ENCODE measurements at regions not wholly inside any gene's neighbourhood (a gene's known extent, or its start where the extent isn't known, plus 50 kb on each side); places are given as distances from the start of the nearest gene placed in this dataset.
"Not testable (repeated sequence)": the region's sequence is repeated elsewhere in the genome, so short reads cannot be mapped to it uniquely, and the experiment has no call there.

DNA sequence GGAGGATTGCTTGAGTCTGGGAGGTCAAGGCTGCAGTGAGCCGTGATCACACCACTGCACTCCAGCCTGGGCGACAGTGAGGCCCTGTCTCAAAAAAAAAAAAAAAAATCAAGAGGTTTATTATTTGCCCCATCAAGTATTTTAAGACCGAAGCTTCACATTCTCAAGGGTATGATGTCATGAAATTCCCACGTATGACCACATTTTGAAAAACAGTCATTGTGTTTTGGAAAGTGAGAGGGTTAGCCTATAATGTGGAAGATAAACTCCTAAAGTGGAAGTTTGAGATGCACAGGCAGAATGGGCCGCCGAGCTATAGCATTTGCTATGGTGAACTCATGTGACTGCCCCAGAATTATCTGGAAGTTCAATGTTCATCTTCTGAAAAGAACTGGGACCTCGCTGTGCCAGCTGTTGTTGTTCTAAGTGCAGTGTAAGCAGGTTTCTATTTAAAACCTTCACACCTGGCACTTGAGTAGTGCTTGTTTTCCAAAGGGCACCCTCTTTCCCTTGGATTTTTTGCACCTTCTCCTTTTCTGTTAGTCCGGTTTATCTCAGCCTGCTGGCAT is 96.9 kb upstream of the SLC25A33 start:
- DNase-seq, result no peak

GRCh38 chr1:9442986-9443385 is 96.3 kb upstream of the SLC25A33 start:
- no peak for DNase-seq

- DNase-seq, result no peak
These were observed 95.3 kb upstream of the SLC25A33 start for GRCh38 chr1:9443913-9444445.

DNA sequence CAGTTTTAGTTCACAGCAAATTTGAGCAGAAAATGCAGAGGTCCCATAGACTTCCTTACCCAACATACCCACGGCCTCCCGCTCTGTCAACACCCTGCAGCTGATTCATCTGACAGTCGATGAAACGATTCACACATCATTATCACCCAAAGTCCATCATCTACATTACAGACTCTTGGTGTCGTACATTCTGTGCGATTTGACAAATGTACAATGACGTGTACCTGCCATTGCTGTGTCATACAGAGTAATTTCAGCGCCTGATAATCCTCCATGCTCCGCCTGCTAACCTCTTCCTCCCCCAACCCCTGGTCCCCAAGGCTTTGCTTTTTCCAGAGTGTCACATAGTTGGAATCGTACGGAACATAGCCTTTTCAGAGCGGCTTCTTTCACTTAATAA is 94.7 kb upstream of the SLC25A33 start:
- no peak for DNase-seq

DNA sequence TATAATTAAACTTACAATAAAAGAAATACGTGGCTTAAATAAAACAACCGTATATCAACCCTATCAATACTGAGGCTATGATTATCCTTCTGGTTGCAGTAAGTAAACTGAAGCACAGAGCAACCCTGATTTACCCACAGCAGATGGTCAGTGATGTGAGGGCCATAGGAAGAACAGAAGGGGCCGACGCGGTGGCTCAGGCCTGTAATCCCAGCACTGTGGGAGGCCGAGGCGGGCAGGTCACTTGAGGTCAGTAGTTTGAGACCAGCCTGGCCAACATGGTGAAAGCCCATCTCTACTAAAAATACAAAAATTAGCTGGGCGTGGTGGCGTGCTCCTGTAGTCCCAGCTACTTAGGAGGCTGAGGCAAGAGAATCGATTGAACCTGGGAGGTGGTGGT is 94.2 kb upstream of the SLC25A33 start:
- DNase-seq, result not testable (repeated sequence)

GRCh38 chr1:9447215-9447960 is 91.9 kb upstream of the SLC25A33 start:
- DNase-seq, result no peak

DNA sequence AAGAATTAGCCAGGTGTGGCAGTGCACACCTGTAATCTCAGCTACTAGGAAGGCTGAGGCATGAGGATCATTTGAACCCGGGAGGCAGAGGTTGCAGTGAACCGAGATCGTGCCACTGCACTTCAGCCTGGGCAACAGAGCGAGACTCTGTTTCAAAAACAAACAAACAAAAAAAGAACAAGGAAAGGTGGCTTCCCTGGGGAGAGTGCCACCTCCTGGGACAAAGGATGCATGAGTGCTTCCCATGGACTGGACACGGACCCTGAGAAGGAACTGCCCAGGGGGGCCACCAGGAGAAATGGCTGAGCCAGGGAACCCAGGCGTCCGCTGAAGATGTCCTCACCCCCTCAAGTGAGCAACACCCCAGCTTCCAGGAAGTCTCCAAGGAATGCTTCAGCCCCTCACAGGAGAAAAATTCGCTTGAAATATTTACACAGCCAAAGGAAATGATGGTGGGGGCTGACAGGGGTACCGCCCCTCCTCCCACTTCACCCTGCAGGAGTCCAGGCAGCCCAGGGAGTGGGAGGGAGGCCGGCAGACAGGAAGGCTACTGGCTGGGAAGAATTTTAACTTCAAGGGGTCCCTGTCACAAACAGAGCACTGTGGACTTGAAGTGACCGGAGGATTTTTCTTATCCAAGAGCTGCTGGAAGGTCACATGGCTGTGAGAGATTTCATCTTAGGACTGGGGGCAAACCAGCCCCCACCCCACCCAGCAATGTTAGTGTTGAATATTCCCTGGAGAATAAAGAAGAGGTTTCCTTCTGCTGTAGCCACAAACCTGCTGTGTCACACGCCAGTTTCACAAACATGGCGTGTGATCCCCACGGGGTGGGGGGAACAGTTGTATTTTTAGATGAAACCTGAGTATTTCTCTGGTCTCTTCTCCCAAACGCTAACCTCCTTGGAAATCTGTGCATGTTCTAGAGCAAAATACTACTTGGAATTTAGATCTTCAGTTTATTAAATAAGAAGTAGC is 90.8 kb upstream of the SLC25A33 start:
- DNase-seq, result no peak

DNA sequence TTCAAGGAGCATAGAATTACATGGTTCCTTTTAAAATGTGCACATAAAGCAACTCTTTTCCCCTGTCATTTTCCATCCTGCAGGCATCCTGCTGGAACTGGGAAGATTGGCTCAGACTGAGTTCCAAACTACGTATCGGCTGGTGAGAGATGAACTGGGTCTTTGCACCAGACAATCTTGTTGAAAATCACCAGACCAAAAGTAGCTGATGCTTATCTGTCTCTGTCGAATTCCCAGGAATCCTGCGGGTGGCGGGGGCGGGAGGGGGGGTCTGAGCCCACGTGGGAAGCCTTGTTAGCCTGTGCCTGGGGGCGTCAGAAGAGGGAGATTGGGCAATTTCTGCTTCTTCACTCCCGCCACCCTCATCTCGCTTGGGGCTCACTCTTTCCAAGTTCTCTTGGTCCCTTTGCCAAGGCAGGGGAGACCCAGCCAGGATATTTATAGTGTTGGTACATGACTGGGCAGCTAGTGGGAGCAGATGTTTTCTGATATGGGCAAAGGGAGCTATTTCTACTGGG is 90.1 kb upstream of the SLC25A33 start:
- DNase-seq, result no peak

- no peak for DNase-seq
These were observed 89.1 kb upstream of the SLC25A33 start for GRCh38 chr1:9449976-9450696.

GRCh38 chr1:9451081-9451480 is 88.2 kb upstream of the SLC25A33 start:
- no peak for DNase-seq

DNA sequence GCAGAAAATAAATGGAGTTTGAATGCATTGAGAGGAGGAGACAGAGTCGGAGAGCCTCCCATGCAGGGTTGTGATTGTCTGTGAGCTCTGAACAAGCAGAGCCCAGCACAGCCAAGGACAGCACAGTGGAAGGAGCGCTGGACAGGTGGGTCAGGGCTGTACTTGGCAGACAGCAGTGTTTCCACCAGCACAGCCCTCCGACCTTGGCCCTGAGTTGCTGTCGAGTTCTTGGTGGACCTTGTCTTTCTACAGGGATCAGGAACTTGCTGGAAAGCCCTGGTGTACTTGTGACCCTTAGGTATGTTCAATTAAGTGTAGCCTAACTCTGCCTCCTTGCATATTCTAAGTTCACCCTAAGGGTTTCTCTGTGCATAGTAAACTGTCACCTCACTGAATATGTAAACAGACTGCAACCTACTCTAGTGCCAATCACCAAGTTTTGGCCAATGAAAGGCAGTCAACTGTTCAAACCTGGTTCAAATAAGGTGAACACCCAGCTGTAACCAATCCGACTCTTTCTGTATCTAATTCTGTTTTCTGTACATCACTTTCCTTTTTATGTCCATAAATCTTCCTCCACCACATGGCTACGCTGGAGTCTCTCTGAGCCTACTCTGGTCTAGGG is 86.6 kb upstream of the SLC25A33 start:
- DNase-seq, result no peak

- no peak for DNase-seq
These were observed 85.9 kb upstream of the SLC25A33 start for GRCh38 chr1:9453375-9453774.

DNA sequence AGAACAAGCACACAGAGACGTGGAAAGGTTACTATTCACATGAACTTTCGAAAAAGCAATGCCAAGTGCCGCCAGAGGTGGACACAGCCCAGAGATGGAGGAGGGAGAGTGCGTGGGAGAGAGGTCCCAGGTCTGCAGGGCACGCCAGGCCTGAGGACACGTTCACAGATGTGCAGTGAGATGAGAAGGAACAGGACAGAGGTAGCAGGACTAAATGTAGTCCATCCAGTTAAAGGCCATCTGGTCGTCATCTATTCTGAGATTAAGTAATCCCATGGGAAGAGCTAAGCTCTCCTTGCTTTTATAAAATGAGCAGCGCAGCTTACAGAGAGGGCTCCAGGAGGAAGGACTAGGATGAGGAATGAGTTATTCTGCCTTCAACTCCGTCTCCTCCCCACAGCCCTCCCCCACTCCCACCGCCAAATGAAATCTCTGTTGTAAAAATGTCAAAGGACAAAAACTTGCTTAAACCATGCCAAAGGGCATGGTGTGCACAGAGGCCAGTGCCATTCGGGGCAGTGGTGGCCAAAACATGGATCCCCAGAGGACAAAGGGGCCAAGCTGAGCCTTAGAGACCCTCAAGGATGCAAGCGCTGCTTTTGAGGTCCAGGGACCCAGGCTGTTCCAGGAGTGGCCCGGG is 85.4 kb upstream of the SLC25A33 start:
- DNase-seq, result no peak

DNA sequence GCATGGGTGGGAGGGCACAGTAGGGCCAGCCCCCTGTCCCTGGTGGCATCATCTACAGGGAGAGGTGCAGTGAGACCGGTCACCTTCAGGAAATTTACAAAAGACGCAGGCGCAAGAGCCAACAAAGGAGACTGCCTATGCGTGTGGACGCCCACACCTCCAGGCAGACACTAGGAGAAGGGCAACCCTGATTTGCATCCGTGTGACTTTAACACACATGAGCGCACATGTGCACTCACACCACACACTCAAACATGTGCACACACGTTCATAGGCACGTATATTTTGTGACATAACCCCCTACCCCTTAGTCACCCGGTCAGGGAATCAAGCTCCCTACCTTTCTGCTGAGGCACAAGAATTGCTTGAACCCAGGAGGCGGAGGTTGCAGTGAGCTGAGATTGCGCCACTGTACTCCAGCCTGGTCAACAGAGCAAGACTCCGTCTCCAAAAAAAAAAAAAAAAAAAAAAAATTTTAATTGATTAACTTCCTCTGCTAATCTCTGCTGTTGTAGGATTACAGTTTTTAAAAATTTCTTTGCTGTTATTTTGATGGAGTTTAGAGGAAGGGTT is 84.7 kb upstream of the SLC25A33 start:
- DNase-seq, result no peak

DNA sequence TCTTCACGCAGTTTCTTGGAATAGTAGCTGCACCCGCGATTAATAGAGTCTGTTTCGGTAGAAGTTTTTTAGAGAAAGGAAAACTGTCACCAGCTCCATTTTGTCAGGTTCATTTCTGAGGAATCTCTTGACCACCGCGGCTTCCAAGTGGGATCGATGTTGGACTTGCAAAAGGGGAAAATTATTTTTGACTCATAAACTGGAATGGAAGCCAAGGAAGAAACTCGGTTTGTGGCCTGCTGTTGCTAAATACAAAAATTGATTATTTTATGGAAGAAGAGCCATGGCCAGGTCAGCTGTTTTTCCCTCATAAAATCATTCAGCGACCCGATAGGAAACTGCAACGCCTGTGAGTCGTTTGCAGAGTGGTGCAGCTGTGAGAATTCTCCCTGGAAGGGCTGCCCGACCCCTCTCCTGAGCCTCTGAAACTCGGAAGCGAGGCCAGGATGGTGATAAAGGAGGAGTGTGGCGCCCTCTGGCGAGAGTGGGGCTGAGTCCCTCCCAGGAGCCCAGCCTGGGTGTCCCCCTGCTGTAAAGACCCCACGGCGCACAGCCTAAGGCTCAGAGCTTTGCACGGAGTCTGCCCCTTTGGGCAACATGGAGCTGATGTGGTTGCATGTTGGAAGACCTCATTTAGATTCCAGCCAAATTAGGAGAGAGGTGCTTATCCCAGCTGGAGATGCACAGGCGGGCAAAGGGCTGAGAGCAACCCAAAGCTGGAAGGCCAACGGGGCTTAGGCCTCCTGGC is 83.6 kb upstream of the SLC25A33 start:
- no peak for DNase-seq

- DNase-seq, result no peak
These were observed 82.4 kb upstream of the SLC25A33 start for GRCh38 chr1:9456833-9457232.

GRCh38 chr1:9459816-9460407 is 79.4 kb upstream of the SLC25A33 start:
- no peak for DNase-seq

DNA sequence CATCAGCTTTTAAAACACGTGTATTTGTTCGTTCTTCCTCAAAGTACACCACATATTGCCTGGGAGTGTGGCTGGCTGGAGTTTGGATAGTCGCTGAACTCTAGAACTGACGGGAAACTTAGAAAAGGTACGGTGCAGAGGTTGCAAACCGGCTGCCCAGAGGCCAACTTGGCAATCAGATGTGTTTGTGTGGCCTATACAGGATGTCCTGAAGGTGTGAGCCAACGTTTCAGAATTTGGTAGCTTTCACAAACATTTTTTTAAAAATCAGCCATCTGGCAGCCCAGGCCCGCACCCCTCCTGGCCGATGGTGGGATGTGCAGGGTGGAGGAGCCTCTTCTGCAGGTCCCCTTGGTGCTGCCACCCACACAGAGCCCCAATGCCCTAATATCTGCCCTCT is 73.6 kb upstream of the SLC25A33 start:
- DNase-seq, result no peak

- DNase-seq, result no peak
These were observed 72.2 kb upstream of the SLC25A33 start for GRCh38 chr1:9466780-9467758.
